ENCODE measurements at regions not wholly inside any gene's neighbourhood (a gene's known extent, or its start where the extent isn't known, plus 50 kb on each side); places are given as distances from the start of the nearest gene placed in this dataset.
"Not testable (repeated sequence)": the region's sequence is repeated elsewhere in the genome, so short reads cannot be mapped to it uniquely, and the experiment has no call there.

- no peak overlapping the region for H3K4me3 ChIP-seq (ENCODE audit: control insufficient read depth, low read depth, low read length)
- no peak for DNase-seq (ENCODE audit: low read depth)
- TF ChIP-seq CTCF (IDR thresholded peaks at IDR 0.05; ENCODE audit: control insufficient read depth, insufficient read depth, low read depth, low read length, missing control alignments) = no peak
Observed at GRCh38 chr4:188374871-188375270, 235.6 kb downstream of the TRIML1 start.

- no peak for DNase-seq (ENCODE audit: low read depth)
- no peak for TF ChIP-seq CTCF (IDR thresholded peaks at IDR 0.05; ENCODE audit: control insufficient read depth, insufficient read depth, low read depth, low read length, missing control alignments)
- no peak overlapping the region for H3K4me3 ChIP-seq (ENCODE audit: control insufficient read depth, low read depth, low read length)
Observed at GRCh38 chr4:188377816-188378215, 238.6 kb downstream of the TRIML1 start.

GRCh38 chr4:188383180-188383579 lies 243.9 kb downstream of the TRIML1 start:
- no peak for TF ChIP-seq CTCF (IDR thresholded peaks at IDR 0.05; ENCODE audit: control insufficient read depth, insufficient read depth, low read depth, low read length, missing control alignments)
- DNase-seq (ENCODE audit: low read depth) = no peak
- no peak overlapping the region for H3K4me3 ChIP-seq (ENCODE audit: control insufficient read depth, low read depth, low read length)

- H3K4me3 ChIP-seq (ENCODE audit: control insufficient read depth, low read depth, low read length) = no peak overlapping the region
- no peak for TF ChIP-seq CTCF (IDR thresholded peaks at IDR 0.05; ENCODE audit: control insufficient read depth, insufficient read depth, low read depth, low read length, missing control alignments)
- DNase-seq (ENCODE audit: low read depth) = no peak
Observed at GRCh38 chr4:188387179-188387791, 248.0 kb downstream of the TRIML1 start.

GRCh38 chr4:188391349-188391748 lies 252.1 kb downstream of the TRIML1 start:
- peak; percentile 9 for TF ChIP-seq CTCF (IDR thresholded peaks at IDR 0.05; ENCODE audit: control insufficient read depth, insufficient read depth, low read depth, low read length, missing control alignments)
- DNase-seq (ENCODE audit: low read depth); H3K4me3 ChIP-seq (ENCODE audit: control insufficient read depth, low read depth, low read length): not testable (repeated sequence)

- no peak overlapping the region for H3K4me3 ChIP-seq (ENCODE audit: control insufficient read depth, low read depth, low read length)
- no peak for DNase-seq (ENCODE audit: low read depth)
- no peak for TF ChIP-seq CTCF (IDR thresholded peaks at IDR 0.05; ENCODE audit: control insufficient read depth, insufficient read depth, low read depth, low read length, missing control alignments)
Observed at GRCh38 chr4:188396037-188396436, 256.8 kb downstream of the TRIML1 start.

- DNase-seq (ENCODE audit: low read depth) = no peak
- H3K4me3 ChIP-seq (ENCODE audit: control insufficient read depth, low read depth, low read length) = no peak overlapping the region
- TF ChIP-seq CTCF (IDR thresholded peaks at IDR 0.05; ENCODE audit: control insufficient read depth, insufficient read depth, low read depth, low read length, missing control alignments) = no peak
Observed at GRCh38 chr4:188399834-188400233, 260.6 kb downstream of the TRIML1 start.

Measured in AG09309 (cell line).